Thyroid gland (tissue), 4 donors: ENCODE measurements at regions not wholly inside any gene's neighbourhood (a gene's known extent, or its start where the extent isn't known, plus 50 kb on each side); places are given as distances from the start of the nearest gene placed in this dataset.

Source experiments
- POLR2A ChIP-seq, 2 donors: fragments of 450-650 bp; IDR thresholded peaks; one replicate each; pipeline ENCODE4 v1.6.1; 2017; ENCODE audit warnings: antibody characterized with exemption in 2 of 2, mild to moderate bottlenecking in 2 of 2, moderate library complexity in 1 of 2
- TF ChIP-seq, protein P1 (sequence below), 6 experiments: fragments of 200-600 bp in 3 of 6; fragments of 450-650 bp in 3 of 6; sonication (generic) in 3 of 6; IDR thresholded peaks; one replicate each; pipeline ENCODE4 v1.5.1; 2016 to 2019; ENCODE audit warnings: antibody characterized with exemption in 6 of 6, mild to moderate bottlenecking in 2 of 6, inconsistent platforms in 1 of 6, moderate library complexity in 1 of 6

DNA sequence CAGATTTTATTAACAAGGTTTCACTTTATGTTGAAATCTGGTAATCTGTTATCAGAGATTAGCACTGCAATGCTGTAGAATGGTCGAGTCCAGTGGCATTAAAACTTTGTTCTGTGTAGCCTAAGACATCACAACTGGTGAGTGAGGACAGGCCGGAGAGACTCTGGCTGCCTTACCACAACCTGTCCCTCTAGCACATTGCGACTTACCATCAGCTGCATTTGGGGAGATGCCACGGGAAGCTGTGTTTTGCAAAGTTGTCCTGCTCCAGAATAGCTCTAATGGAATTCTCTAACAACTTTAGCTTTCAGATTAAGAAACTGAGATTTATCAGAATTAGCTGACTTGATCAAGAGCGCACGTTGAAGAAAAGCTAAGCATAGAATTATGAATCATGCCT, 493.3 kb downstream of the MAFB start:
- TF ChIP-seq, protein P1, sequence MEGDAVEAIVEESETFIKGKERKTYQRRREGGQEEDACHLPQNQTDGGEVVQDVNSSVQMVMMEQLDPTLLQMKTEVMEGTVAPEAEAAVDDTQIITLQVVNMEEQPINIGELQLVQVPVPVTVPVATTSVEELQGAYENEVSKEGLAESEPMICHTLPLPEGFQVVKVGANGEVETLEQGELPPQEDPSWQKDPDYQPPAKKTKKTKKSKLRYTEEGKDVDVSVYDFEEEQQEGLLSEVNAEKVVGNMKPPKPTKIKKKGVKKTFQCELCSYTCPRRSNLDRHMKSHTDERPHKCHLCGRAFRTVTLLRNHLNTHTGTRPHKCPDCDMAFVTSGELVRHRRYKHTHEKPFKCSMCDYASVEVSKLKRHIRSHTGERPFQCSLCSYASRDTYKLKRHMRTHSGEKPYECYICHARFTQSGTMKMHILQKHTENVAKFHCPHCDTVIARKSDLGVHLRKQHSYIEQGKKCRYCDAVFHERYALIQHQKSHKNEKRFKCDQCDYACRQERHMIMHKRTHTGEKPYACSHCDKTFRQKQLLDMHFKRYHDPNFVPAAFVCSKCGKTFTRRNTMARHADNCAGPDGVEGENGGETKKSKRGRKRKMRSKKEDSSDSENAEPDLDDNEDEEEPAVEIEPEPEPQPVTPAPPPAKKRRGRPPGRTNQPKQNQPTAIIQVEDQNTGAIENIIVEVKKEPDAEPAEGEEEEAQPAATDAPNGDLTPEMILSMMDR (IDR thresholded peaks at IDR 0.05) = no peak
- no peak for TF ChIP-seq POLR2A (IDR thresholded peaks at IDR 0.05)
